Endothelial cell of hepatic sinusoid (primary cell): ENCODE measurements at regions not wholly inside any gene's neighbourhood (a gene's known extent, or its start where the extent isn't known, plus 50 kb on each side); places are given as distances from the start of the nearest gene placed in this dataset.
"Not testable (repeated sequence)": the region's sequence is repeated elsewhere in the genome, so short reads cannot be mapped to it uniquely, and the experiment has no call there.

Experiments
- in situ Hi-C: cut with HindIII; loops from 2 replicates; pipeline ENCODE4 v1.10.0; 2017; ENCODE audit warnings: low sequenced_read_pairs

DNA sequence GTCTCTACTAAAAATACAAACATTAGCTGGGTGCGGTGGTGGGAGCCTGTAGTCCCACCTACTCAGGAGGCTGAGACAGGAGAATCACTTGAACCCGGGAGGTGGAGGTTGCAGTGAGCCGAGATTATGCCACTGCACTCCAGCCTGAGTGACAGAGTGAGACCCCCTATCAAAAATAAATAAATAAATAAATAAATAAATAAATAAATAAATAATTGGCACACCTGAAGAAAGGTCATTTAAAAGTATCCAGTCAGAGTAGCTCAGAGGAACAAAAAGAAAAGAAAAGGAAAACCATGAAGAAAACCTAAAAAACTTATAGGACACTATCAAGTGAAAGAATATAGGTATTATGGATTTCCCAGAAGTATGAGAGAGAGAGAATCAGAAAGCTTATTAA lies 330.1 kb upstream of the AR start:
- in situ Hi-C loops: not testable (repeated sequence)

DNA sequence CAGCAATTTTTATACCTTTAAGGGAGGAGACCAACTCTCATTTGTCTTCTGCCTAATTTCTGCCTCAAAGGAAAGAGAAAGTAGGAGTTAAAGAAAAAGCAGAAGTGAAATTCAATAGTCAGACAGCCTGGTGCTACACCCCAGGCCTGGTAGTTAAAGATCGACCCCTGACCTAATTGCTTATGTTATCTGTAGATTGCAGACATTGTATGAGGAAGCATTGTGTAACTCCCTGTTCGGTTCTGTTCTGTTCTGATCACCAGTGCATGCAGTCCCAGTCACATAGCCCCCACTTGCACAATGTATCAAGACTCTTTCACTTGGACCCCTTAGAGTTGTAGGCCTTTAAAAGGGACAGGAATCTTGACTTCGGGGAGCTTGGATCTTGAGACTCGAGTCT lies 335.9 kb upstream of the AR start:
- in situ Hi-C loops: no loop called here

DNA sequence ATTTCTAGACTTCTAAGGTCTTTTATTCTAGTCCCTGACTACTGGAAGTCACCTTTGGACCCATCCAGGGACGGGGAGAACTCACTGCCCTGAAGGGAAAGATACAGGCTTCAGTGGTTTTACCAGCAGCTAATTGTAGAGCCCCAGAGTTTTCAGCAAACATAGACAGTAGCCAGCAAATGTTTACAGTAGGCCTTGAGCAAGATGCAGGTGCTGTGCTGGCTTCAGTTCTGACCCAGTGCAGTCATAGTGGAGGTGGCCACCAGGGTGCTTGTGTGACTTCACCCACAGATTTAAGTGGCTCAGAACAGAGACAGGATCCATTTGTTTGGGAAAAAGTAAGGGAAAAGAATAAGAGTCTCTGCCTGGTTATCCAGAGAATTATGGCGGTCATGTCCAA lies 384.4 kb upstream of the AR start:
- in situ Hi-C loops: no loop called here

DNA sequence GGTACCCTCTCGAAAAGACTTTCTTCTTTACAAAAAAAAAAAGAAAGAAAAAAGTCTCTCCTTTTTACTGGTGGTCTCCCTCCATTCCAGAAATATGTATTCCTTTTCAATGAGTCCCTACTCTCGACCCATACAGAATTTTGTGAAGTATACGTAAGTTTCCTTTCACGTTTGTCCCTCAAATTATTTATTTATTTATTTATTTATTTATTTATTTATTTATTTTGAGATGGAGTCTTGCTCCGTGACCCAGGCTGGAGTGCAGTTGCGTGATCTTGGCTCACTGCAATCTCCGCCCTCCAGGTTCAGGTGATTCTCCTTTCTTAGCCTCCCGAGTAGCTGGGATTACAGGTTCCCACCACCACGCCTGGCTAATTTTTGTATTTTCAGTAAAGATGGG lies 429.2 kb upstream of the AR start:
- in situ Hi-C loops: no loop called here

DNA sequence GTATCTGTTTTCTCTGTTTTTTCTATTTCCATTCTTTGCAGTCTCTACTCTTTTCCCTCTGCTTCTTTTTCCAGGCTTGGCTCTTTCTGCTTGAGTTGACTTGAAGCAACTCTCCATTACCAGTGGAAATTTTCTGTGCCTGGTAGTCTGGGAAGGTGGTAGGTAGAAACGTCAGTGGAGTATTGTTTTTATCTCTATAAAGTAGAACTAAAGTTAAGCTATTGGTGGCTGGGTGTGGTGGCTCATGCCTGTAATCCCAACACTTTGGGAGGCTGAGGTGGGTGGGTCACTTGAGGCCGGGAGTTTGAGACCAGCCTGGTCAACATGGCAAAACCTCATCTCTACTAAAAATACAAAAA lies 438.1 kb upstream of the AR start:
- in situ Hi-C loops: no loop called here

DNA sequence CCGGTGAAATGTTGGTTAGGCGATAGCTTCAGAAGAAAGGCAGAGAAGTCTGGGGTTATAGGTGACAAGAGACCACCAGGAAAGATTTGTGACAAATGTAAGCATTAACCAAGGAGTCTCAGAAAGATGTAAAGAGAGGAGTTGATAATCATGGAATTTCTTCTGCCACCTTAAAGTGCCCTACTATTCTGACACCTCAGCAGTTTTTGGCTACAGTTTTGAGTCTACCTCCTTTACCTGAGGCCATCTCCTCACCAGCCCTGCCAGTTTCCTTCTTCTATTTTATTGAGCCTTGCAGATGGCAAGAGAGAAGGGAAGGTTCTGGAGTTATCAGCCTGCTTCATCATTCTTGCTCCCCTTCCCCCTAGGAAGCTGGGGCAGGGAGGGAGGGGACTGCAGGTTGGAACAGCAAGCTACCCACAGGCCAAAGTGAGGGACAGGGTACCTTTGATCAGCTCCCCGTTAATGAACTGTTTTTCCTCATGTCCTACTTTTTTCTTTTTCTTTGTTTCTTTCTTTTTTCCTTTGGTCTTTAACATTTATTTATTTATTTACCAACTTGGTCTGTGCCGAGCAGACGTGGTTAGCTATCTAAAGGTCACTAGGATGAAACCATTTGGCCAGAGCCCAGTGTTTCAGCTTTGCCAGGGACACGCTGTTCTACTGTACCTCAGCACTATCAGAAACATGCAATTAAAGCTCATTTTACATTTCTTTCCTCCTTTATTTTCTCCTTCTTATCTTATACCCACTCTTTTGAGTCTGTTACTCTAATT lies 438.7 kb upstream of the AR start:
- in situ Hi-C loops: no loop called here

DNA sequence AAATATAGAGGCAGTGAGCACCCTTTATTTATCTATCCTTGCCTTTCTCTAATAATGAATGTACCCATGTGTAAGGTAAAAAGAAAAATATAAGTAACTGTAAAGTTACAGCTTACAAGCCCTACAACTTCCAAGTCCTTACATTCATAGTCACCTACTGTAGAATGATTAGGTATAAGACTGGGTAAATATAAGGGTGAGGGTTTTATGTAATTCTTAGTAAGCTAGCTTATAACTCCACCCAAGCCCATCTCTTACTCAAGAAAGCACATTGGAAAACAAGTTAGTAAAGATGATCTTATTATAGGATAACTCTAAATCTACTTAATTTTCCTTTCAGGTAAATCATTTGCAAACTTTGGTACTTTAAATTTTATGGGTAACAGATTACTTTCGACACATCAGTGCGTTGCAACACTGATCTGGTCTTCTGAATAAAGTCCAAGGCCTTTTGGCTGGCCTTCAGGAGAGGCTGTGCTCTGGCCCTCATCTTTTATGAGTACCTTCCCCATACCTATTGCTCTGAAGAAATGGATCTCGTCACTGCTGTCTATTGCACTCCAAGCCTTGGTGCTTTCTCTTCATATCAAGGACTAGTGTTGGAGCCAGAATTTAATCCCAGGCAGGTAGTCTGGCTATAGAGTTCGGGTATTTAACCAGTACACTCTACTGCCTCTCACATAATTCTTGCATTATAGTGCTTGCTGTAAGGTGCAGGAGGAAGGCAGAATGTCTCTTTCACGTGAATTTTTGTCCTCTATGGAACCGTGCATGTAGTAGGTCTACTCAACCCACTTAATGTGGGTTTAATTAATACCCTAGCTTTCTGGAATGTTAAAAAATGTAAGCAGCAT lies 443.6 kb upstream of the AR start:
- in situ Hi-C loops: no loop called here

DNA sequence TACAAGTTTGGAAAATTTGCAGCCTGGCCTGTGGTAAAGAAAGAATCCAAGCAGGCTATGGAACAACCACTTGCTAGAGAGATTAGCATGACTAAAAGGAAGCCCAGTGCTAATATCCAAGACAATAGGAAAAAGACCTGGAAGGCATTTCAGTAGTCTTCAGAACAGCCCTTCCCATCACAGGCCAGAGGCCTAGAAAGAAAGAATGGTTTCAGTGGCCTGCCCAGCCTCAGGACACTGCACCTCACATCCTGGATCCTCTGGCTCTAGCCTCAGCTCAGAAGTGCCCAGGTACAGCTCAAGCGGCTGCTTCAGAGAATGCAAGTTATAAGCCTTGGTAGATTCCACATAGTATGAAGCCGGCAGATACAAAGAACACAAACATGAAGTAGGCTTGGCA lies 449.8 kb upstream of the AR start:
- in situ Hi-C loops: no loop called here

DNA sequence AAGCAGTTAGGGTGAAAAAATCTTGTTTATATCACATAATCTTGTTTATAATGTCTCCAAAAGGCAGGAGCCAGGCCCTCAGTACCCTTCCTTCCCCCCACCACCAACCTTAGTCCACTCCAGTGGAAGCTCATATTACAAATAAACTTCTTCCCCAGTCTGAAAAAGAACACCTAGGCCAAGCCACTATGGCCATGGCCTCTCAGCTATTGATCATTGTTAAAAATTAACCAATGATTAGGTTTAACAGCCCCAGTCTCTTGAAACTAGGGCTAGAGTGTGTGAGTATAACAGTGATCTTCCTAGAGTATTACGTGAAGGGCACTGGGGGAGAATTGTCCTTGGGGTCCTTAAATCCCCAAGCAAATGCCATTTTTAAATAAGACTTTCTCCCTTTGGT lies 411.9 kb upstream of the EDA2R start:
- in situ Hi-C loops: no loop called here

DNA sequence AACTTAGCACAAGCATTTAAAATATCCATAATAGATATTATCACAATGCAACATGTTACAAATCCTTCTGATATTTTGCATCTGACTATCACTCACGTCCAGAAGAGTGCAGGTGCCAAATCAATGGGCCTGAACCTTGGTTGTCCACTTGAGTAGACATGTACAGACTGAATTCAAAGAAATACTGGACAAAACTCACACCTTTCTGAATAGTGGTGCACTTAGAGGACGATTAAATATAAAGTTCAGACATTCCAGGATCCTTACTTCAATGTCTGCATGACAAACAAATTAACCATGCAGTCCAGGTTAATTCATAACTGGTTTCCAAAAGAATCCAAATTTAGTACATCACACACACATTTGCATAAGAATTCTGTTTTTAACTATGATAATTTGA lies 406.0 kb upstream of the EDA2R start:
- in situ Hi-C loops: no loop called here

DNA sequence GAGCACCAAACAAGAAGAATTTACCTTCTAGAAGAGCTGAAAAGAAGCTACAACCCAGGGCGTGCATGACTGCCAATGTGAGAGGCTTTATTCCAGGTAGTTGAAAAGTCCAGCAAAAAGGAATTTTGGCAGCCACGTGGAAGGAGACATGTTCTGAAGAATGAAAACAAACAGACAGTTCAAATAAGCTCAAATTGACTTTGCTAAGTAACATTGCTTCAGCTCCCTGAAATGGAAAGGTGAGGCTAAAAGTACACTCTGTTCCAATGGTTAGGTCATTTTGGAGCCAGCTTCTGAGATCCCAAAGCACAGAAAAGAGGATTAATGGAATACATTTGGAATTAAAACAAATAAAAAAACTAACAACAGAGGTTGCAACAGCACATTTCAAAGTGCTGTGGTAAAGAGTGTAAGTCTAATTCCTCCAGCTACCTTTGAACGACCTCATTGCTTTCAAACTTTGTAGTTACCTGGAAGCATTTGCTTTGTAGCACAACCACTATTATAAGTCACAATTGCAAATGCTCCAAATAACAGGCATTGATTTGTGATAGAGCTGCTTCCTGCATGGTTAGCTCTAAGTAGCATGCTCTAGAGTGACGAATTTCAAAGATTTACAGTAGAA lies 405.3 kb upstream of the EDA2R start:
- in situ Hi-C loops: no loop called here

DNA sequence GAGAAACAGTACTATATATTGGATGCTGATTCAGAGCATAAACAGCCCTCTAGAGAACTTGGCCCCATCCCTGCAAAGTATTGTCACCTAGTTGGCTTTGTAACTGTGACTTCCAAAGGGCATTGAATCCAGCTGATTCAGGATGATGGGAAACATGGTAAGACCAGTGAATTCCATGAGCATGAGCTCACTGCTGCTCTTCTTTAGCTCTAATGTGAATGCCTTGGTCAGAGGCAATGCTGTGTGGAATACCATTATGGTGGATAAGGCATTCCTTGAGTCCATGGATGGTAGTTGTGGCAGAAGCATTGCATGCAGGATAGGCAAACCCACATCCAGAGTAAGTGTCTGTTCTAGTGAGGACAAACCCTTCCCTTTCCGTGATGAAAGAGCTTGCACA lies 365.6 kb upstream of the EDA2R start:
- in situ Hi-C loops: no loop called here

DNA sequence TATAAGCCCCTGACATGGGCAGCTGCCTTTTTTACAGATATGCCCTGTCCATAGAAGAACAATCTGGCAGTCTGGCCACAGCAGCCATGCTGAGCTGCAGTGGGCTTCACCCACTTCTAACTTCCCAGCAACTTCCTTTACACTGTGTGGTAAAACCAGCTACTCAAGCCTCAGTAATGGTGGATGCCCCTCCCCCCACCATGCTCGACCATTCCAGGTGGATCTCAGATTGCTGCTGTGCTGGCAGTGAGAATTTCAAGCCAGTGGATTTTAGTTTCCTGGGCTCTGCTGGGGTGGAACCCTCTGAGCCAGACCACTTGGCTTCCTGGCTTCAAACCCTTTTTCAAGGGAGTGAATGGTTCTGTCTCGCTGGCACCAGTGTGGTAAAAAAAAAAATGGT lies 355.9 kb upstream of the EDA2R start:
- in situ Hi-C loops: no loop called here

DNA sequence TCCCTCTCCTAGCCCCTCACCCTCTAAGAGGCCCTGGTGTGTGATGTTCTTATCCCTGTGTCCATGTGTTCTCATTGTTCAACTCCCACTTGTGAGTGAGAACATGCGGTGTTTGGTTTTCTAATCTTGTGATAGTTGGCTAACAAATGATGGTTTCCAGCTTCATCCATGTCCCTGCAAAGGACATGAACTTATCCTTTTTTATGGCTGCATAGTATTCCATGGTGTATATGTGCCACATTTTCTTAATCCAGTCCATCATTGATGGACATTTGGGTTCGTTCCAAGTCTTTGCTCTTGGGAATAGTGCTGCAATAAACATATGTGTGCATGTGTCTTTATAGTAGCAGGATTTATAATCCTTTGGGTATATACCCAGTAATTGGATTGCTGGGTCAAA lies 353.2 kb upstream of the EDA2R start:
- in situ Hi-C loops: not testable (repeated sequence)

DNA sequence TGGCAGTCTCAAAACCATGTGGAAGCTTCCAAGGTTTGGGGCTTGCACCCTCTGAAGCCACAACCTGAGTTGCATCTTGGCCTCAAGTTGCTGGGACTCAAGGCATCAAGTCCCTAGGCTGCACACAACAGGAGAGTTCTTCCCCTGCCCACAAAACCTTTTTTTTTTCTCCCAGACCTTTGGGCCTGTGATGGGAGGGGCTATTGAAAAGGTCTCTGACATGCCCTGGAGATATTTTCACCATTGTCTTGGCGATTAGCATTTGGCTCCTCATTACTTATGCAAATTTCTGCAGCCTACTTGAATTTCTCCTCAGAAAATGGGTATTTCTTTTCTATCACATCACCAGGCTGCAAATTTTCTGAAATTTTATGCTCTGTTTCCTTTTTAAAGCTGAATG lies 349.5 kb upstream of the EDA2R start:
- in situ Hi-C loops: no loop called here

DNA sequence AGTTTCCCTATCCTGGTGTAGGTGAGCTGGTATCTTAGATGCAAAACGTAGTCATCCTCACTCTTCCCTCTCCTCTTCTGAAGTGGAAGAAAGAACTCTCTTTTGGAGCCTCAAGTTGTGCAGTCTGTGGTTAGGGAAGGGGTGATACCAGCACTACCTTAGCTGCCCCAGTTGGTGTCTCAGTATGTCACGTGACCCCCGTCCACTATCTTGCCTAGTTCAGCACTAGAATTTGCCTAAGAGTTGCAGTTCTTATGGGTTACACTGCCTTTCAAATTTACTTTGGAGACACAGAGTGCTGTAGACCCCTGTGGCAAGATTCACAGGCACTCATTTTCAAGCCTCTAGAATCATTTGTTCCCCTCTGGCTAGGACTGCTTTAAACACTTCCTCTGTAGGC lies 322.8 kb upstream of the EDA2R start:
- in situ Hi-C loops: no loop called here

DNA sequence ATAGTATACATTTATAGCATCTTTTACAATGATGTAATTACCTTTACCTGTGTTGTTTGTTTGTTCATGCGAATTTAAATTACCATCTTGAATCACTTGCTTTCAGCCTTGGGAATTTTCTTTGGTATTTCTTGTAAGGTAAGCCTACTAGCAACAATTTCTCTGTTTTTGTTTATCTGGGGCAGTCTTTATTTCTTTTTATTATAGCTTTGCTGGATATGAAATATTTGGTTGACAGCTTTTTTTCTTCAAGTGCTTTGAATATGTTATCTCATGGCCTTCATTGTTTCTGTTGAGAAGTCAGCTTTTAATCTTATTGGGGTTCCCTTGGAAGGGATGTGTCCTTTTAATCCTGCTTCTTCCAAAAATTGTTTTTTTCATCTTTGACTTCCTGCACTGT lies 292.8 kb upstream of the EDA2R start:
- in situ Hi-C loops: no loop called here

DNA sequence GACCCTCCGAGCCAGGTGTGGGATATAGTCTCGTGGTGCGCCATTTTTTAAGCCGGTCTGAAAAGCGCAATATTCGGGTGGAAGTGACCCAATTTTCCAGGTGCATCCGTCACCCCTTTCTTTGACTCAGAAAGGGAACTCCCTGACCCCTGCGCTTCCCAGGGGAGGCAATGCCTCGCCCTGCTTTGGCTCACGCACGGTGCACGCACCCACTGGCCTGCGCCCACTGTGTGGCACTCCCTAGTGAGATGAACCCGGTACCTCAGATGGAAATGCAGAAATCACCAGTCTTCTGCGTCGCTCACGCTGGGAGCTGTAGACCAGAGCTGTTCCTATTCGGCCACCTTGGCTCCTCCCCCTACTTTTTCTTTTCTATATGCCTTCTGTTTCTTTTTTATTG lies 291.6 kb upstream of the EDA2R start:
- in situ Hi-C loops: not testable (repeated sequence)

DNA sequence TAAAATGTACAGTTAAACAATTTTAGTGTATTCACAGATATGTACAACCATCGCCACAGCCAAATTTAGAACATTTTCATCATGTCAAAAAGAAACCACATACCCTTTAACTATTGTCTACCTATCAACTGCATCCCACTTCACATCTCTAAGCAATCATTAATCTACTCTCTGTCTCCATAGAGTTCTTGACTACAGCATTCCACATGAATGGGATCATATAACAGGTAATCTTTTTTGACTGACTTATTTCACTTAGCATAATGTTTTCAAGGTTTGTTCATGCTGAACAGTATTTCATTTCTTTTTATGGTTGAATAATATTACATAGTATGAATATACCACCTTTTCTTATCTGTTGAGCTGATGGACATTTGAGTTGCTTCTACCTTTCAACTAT lies 281.4 kb upstream of the EDA2R start:
- in situ Hi-C loops: no loop called here

DNA sequence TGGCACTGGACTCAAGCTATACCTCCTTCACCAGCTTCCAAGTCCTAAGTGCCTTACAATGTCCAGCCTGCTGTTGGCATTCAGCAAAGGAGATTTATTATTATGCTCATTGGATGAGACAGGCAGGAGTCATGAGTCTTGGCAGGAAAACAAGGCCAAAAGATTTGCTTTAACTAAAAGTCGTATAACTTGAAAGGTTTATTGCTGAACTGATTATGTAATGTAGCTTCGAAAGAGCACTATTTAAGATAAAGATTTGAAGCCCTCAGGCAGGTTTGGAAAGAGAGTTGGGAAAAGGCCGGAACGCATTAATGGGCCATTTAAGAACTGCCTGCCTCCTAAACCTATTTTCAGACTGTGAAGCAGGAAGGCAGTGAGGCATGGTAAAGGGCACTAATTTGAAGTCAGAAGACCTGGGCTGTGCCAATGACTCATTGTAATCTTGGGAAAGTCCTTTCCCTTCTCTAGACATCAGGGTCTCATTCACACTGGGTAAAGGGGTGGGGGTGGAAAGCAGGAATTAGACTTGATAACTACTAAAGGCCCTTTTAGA lies 280.5 kb upstream of the EDA2R start:
- in situ Hi-C loops: no loop called here

DNA sequence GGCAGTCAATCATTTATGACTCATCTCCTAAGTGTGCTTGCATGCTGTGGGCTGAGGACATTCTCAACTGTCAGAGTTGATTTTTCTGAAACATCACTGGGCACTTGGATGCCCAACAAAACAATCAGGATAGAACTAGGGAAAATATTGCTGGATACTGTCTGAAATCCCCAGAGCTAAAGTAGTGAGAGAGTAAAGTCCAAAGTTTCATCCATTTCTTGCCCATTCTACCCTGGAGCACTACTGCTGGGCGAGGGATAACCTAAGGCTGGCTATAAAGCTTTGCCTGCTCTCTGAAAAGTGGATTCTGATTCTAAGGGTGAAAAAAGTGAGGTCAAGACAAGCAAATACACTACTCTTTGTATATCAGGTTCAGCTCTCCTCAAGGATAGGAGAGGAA lies 279.6 kb upstream of the EDA2R start:
- in situ Hi-C loops: no loop called here

DNA sequence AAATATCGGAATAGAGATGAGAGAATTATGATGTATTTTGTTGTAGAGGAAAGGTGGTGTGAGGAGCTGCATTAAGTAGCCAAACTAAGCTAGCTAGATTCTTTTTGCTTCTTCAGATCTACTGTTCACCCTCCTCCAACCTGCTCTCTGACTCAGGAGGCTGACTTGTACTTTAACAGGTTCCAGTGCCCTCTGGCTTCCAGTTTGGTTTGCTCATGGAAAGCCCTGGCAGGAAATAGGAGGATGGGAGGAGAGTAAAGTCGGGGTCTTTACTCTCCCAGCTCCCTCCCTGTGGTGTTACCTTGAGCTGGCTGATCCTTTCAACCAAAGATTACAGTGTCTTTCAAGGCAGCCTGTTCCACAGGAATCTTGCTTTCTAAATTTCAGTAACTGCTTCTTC lies 277.0 kb upstream of the EDA2R start:
- in situ Hi-C loops: no loop called here
